ENCODE measurements at regions not wholly inside any gene's neighbourhood (a gene's known extent, or its start where the extent isn't known, plus 50 kb on each side); places are given as distances from the start of the nearest gene placed in this dataset.
A peak's percentile ranks its signal among the peaks of the same experiment; 100 is the strongest.

- Mint-ChIP-seq H3K27me3 (ENCODE audit: low read depth) (peaks cover 2% of the 10 kb centered on the region), H3K9me3 (ENCODE audit: low read depth) (no peaks in the 10 kb centered on the region), H3K4me1 (ENCODE audit: low read depth) (peaks cover 4% of the 10 kb centered on the region), H3K36me3 (ENCODE audit: low read depth) (peaks cover 3% of the 10 kb centered on the region), H3K4me3 (ENCODE audit: unreplicated experiment) (no peak overlapping the region), H3K27ac (ENCODE audit: unreplicated experiment) (no peak overlapping the region)
- TF ChIP-seq CTCF (IDR thresholded peaks at IDR 0.05) = no peak
- DNase-seq (ENCODE audit: low spot score) = peak; percentile 2
Measured at GRCh38 chr14:103217538-103217937, 94.3 kb downstream of the TNFAIP2 start.

- Mint-ChIP-seq H3K9me3 (ENCODE audit: low read depth) (no peaks in the 10 kb centered on the region), H3K36me3 (ENCODE audit: low read depth) (no peaks in the 10 kb centered on the region), H3K4me1 (ENCODE audit: low read depth) (peaks cover 4% of the 10 kb centered on the region), H3K27ac (ENCODE audit: unreplicated experiment) (no peak overlapping the region), H3K4me3 (ENCODE audit: unreplicated experiment) (peak overlapping the region; percentile 5), H3K27me3 (ENCODE audit: low read depth) (peaks cover 9% of the 10 kb centered on the region)
- DNase-seq (ENCODE audit: low spot score) = no peak
- no peak for TF ChIP-seq CTCF (IDR thresholded peaks at IDR 0.05)
Measured at GRCh38 chr14:103220134-103220981, 97.1 kb downstream of the TNFAIP2 start.

- Mint-ChIP-seq H3K27ac (ENCODE audit: unreplicated experiment) (no peak overlapping the region), H3K4me3 (ENCODE audit: unreplicated experiment) (peak overlapping the region; percentile 41), H3K9me3 (ENCODE audit: low read depth) (no peaks in the 10 kb centered on the region), H3K4me1 (ENCODE audit: low read depth) (peaks cover 4% of the 10 kb centered on the region), H3K36me3 (ENCODE audit: low read depth) (no peaks in the 10 kb centered on the region), H3K27me3 (ENCODE audit: low read depth) (peaks cover 16% of the 10 kb centered on the region)
- no peak for TF ChIP-seq CTCF (IDR thresholded peaks at IDR 0.05)
- DNase-seq (ENCODE audit: low spot score) = no peak
Measured at GRCh38 chr14:103220982-103221641, 97.9 kb downstream of the TNFAIP2 start.

- peaks cover 4% of the 10 kb centered on the region for H3K4me1 Mint-ChIP-seq (ENCODE audit: low read depth)
- DNase-seq (ENCODE audit: low spot score) = no peak
- TF ChIP-seq CTCF (IDR thresholded peaks at IDR 0.05) = no peak
- H3K27me3 Mint-ChIP-seq (ENCODE audit: low read depth) = peaks cover 21% of the 10 kb centered on the region
- no peak overlapping the region for H3K27ac Mint-ChIP-seq (ENCODE audit: unreplicated experiment)
- no peaks in the 10 kb centered on the region for H3K9me3 Mint-ChIP-seq (ENCODE audit: low read depth)
- no peak overlapping the region for H3K4me3 Mint-ChIP-seq (ENCODE audit: unreplicated experiment)
- H3K36me3 Mint-ChIP-seq (ENCODE audit: low read depth) = peaks cover 1% of the 10 kb centered on the region
Measured at GRCh38 chr14:103221781-103222358, 98.6 kb downstream of the TNFAIP2 start.

- no peak for DNase-seq (ENCODE audit: low spot score)
- Mint-ChIP-seq H3K4me3 (ENCODE audit: unreplicated experiment) (no peak overlapping the region), H3K36me3 (ENCODE audit: low read depth) (peaks cover 1% of the 10 kb centered on the region), H3K27me3 (ENCODE audit: low read depth) (peaks cover 20% of the 10 kb centered on the region), H3K27ac (ENCODE audit: unreplicated experiment) (no peak overlapping the region), H3K4me1 (ENCODE audit: low read depth) (peaks cover 4% of the 10 kb centered on the region), H3K9me3 (ENCODE audit: low read depth) (no peaks in the 10 kb centered on the region)
- no peak for TF ChIP-seq CTCF (IDR thresholded peaks at IDR 0.05)
Measured at GRCh38 chr14:103223818-103224352, 100.6 kb downstream of the TNFAIP2 start.

Measured in chondrocyte (in vitro differentiated cells).